ENCODE measurements at regions not wholly inside any gene's neighbourhood (a gene's known extent, or its start where the extent isn't known, plus 50 kb on each side); places are given as distances from the start of the nearest gene placed in this dataset.

- TF ChIP-seq RAD21 (IDR thresholded peaks at IDR 0.05; ENCODE audit: low read depth) (no peak), CTCF (IDR thresholded peaks at IDR 0.05 in 2 of 3, conservative IDR thresholded peaks at IDR 0.05 in 1 of 3; ENCODE audit: borderline replicate concordance in 1 of 3, insufficient read depth in 1 of 3, low read depth in 2 of 3, low read length in 2 of 3) (no peak), EZH2 (IDR thresholded peaks at IDR 0.05) (no peak), SP1 (IDR thresholded peaks at IDR 0.05; ENCODE audit: low read depth) (no peak), POLR2AphosphoS5 (IDR thresholded peaks at IDR 0.05; ENCODE audit: low read depth, low read length) (no peak)
Observed at GRCh38 chr2:22126106-22126505, 1002.3 kb downstream of the TDRD15 start.
